CD4-positive, alpha-beta memory T cell (primary cell): ENCODE measurements at regions not wholly inside any gene's neighbourhood (a gene's known extent, or its start where the extent isn't known, plus 50 kb on each side); places are given as distances from the start of the nearest gene placed in this dataset.

Experiments used
- CTCF ChIA-PET: fragments of 350-600 bp; sonication (Branson Sonifier 250); formaldehyde crosslinking; loops from one replicate; lab custom pipeline; 2021; ENCODE audit warnings: inconsistent platforms; ENCODE audit not compliant: partially characterized antibody; lab: Charles Lee
- POLR2A ChIA-PET: fragments of 350-600 bp; sonication (Branson Sonifier 250); formaldehyde crosslinking; loops from one replicate; lab custom pipeline; 2021; ENCODE audit not compliant: partially characterized antibody; lab: Charles Lee
- DNase-seq, 5 donors: peaks; one replicate each; pipeline versions ENCODE4 v3.0.0 to v3.0.0-alpha.2; 2020 to 2022; ENCODE audit warnings: mixed read lengths in 1 of 5
- H3K27ac ChIP-seq: one replicate; pipeline ENCODE4 v1.7.0; 2013; ENCODE audit warnings: low read depth, low read length
- H3K27me3 ChIP-seq: 2 replicates; pipeline ENCODE4 v1.7.0; 2013; ENCODE audit warnings: mild to moderate bottlenecking, low read length, moderate library complexity; ENCODE audit not compliant: insufficient read depth
- H3K36me3 ChIP-seq: 2 replicates; pipeline ENCODE4 v1.7.0; 2013; ENCODE audit warnings: mild to moderate bottlenecking, low read length, moderate library complexity; ENCODE audit not compliant: insufficient read depth
- H3K4me1 ChIP-seq: 2 replicates; pipeline ENCODE4 v1.7.0; 2013; ENCODE audit warnings: mild to moderate bottlenecking, low read length, moderate library complexity; ENCODE audit not compliant: insufficient read depth
- H3K4me3 ChIP-seq, 2 donors: one replicate each; pipeline ENCODE4 v1.7.0; 2013; ENCODE audit warnings: low read length in 2 of 2, mild to moderate bottlenecking in 1 of 2
- H3K9me3 ChIP-seq, 2 donors: one replicate each; pipeline ENCODE4 v1.7.0; 2013; ENCODE audit warnings: low read length in 2 of 2, control low read depth in 1 of 2; ENCODE audit not compliant: control insufficient read depth in 1 of 2
- H3K27ac Mint-ChIP-seq, 7 donors: one replicate each; pipeline ENCODE4 v1.8.0; 2020 to 2021; ENCODE audit warnings: mixed read lengths in 7 of 7, mild to moderate bottlenecking in 6 of 7, inconsistent platforms in 3 of 7, moderate library complexity in 3 of 7
- H3K27me3 Mint-ChIP-seq, 2 donors: one replicate each; pipeline ENCODE4 v1.8.0; 2020 to 2021; ENCODE audit warnings: mixed read lengths in 2 of 2
- H3K36me3 Mint-ChIP-seq, 2 donors: one replicate each; pipeline ENCODE4 v1.8.0; 2020 to 2021; ENCODE audit warnings: mixed read lengths in 2 of 2, inconsistent platforms in 1 of 2, mild to moderate bottlenecking in 1 of 2
- H3K4me1 Mint-ChIP-seq, 4 donors: one replicate each; pipeline ENCODE4 v1.8.0; 2020 to 2021; ENCODE audit warnings: mixed read lengths in 4 of 4, mild to moderate bottlenecking in 1 of 4
- H3K4me3 Mint-ChIP-seq, 8 donors: one replicate each; pipeline ENCODE4 v1.8.0; 2020 to 2021; ENCODE audit warnings: mixed read lengths in 8 of 8, mild to moderate bottlenecking in 7 of 8, moderate library complexity in 6 of 8, inconsistent platforms in 3 of 8
- H3K9me3 Mint-ChIP-seq, 8 donors: one replicate each; pipeline ENCODE4 v1.8.0; 2020 to 2021; ENCODE audit warnings: mixed read lengths in 8 of 8, mild to moderate bottlenecking in 5 of 8, inconsistent platforms in 3 of 8, moderate library complexity in 1 of 8
- intact Hi-C: fragments of 100-400 bp; cut with micrococcal nuclease; formaldehyde crosslinking; loops from one replicate; pipeline ENCODE4 v1.15.1; 2023

GRCh38 chr9:135329571-135330306 lies 149.8 kb upstream of the PPP1R26 start:
- ChIA-PET POLR2A (no interaction called here), CTCF (no interaction called here)
- intact Hi-C loops = no loop called here

DNA sequence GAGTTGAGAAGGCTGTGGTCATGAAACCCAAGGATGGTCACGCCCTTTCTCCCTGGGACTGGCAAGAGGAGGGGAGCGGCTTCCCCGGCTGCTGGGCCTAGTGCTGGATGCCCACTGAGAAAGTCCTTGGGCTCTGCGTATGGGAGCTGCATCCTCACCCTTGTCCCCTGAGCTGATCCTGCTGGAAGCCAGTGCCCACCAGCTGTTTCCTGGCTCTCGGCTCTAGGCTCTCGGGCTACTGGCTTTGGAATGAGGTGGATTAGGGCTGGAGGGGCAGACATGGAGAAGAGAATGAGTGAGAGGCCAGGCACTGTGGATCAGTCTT lies 149.3 kb upstream of the PPP1R26 start:
- H3K27ac ChIP-seq = no peak overlapping the region
- Mint-ChIP-seq H3K27ac (no peak overlapping the region), H3K36me3 (no peaks in the 10 kb centered on the region), H3K9me3 (peaks cover 0 to 3% (median 0%) of the 10 kb centered on the region in 8 donors), H3K4me3 (no peak overlapping the region), H3K27me3 (peaks cover 4 to 10% of the 10 kb centered on the region in 2 donors), H3K4me1 (no peaks in the 10 kb centered on the region)
- H3K4me1 ChIP-seq = no peaks in the 10 kb centered on the region
- no peaks in the 10 kb centered on the region for H3K9me3 ChIP-seq
- ChIA-PET CTCF (no interaction called here), POLR2A (no interaction called here)
- intact Hi-C loops = no loop called here
- no peaks in the 10 kb centered on the region for H3K27me3 ChIP-seq
- no peak overlapping the region for H3K4me3 ChIP-seq
- H3K36me3 ChIP-seq = no peaks in the 10 kb centered on the region
- DNase-seq = no peak

More at GRCh38 chr9:135329571-135330306, 149.8 kb upstream of the PPP1R26 start:
- Histone ChIP-seq H3K4me3 (no peak overlapping the region), H3K27me3 (no peaks in the 10 kb centered on the region), H3K4me1 (no peaks in the 10 kb centered on the region), H3K9me3 (no peaks in the 10 kb centered on the region), H3K36me3 (no peaks in the 10 kb centered on the region), H3K27ac (no peak overlapping the region)
- Mint-ChIP-seq H3K27ac (no peak overlapping the region), H3K4me3 (no peak overlapping the region), H3K4me1 (no peaks in the 10 kb centered on the region), H3K9me3 (peaks cover 0 to 3% (median 0%) of the 10 kb centered on the region in 8 donors), H3K36me3 (no peaks in the 10 kb centered on the region), H3K27me3 (peaks cover 4 to 10% of the 10 kb centered on the region in 2 donors)
- no peak for DNase-seq

DNA sequence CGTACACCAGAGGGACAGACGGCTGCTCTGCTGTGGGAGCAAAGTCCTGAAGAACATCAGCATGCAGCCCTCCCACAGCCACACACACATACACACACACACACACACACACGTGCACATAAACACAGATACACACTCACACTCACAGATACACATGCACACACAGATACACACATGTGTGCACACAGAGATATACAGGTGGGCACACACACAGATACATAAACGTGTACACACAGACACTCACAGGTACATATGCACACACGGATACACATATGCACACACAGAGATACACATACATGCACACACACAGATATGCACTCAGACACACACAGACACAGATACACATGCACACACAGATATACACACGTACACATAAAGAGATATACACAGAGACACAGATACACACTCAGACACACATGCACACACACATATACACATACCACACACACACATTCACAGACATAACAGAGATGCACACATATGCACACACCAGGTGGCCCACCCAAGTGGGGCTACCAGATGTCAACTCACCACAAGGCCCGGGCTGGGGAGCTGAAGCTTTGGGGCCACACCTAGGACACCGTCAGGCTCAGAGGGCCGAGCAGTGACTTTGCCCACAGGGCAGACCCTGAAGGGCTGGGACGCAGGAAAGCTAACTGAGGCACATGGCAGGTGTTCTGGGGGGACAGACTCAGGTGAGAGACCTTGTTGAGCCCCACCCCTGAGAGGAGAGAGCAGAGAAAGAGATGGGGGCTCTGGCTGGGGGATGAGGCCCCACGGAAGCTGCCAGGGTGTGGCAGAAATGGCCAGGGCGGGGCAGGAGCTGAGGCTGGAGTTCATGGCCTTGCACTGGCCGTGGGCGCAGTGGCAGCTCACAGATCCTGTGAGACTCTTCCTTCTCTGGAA lies 148.6 kb upstream of the PPP1R26 start:
- H3K9me3 Mint-ChIP-seq = peaks cover 0 to 3% (median 0%) of the 10 kb centered on the region in 8 donors
- no peaks in the 10 kb centered on the region for H3K4me1 Mint-ChIP-seq
- H3K36me3 ChIP-seq = no peaks in the 10 kb centered on the region
- ChIA-PET POLR2A (no interaction called here), CTCF (no interaction called here)
- peaks cover 4 to 10% of the 10 kb centered on the region in 2 donors for H3K27me3 Mint-ChIP-seq
- intact Hi-C loops = no loop called here
- H3K27ac Mint-ChIP-seq = no peak overlapping the region
- no peak overlapping the region for H3K4me3 ChIP-seq
- no peaks in the 10 kb centered on the region for H3K36me3 Mint-ChIP-seq
- DNase-seq = no peak
- no peaks in the 10 kb centered on the region for H3K9me3 ChIP-seq
- H3K4me1 ChIP-seq = no peaks in the 10 kb centered on the region
- no peaks in the 10 kb centered on the region for H3K27me3 ChIP-seq
- H3K4me3 Mint-ChIP-seq = no peak overlapping the region
- H3K27ac ChIP-seq = no peak overlapping the region

DNA sequence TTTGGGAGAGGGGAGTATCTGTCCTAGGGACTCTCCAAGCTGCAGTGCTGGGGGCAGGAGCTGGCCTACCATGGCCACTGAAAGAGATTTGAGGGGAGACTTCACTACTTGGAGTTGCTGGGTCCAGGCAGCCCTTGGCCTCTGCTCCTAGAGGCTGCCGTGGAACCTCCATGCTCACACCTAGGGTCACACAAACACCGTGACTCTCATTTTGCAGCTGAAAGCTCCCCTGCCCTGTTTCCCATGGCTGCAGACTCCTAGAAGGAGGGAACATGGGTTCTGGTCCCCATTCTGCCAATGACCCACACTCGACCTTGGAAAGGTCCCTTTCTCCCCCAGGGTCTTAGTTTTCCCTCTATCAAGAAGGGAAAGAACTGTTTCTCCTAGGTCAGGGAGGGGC lies 147.1 kb upstream of the PPP1R26 start:
- POLR2A ChIA-PET = no interaction called here
- no peak overlapping the region for H3K27ac Mint-ChIP-seq

DNA sequence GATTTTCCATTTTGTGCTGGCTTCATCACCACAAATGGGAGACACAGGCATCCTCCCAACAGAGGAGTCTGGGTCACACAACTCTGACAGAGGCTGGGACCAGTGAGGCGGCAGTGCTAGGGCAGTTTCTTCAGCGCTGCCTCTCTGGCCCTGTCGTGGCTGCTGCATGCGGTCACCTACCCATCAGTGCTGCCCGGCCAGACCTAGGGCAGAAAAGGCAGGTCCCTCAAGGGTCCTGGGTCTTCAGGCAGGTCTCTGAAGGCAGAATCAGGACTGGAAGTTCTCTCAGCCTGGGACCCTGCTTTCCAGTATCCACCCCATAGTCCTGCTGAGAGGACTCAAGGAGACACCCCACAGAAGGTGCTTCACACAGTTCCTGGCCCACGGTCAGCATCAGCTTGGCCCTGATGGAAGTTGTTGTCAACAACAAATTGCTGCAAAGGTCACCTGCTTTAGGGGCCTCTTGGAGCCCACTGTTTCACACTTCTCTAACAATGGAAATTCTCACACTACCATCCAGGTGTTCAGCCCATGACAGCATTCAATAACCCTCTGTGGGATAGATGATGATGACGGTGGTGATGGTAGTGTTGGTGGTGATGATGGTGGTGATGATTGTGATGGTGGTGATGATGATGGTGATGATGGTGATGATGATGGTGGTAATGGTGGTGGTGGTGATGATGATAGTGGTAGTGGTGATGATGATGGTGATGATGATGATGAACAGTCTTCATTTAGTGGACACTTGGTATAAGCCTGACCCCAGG lies 146.4 kb upstream of the PPP1R26 start:
- POLR2A ChIA-PET = no interaction called here
- no peak overlapping the region for H3K4me3 ChIP-seq
- Mint-ChIP-seq H3K4me1 (no peaks in the 10 kb centered on the region), H3K27me3 (peaks cover 4 to 6% of the 10 kb centered on the region in 2 donors), H3K4me3 (no peak overlapping the region), H3K36me3 (no peaks in the 10 kb centered on the region), H3K27ac (no peak overlapping the region), H3K9me3 (peaks cover 0 to 3% (median 0%) of the 10 kb centered on the region in 8 donors)
- no peaks in the 10 kb centered on the region for H3K27me3 ChIP-seq
- no peak for DNase-seq
- no peaks in the 10 kb centered on the region for H3K36me3 ChIP-seq
- no peak overlapping the region for H3K27ac ChIP-seq
- intact Hi-C loops = no loop called here
- CTCF ChIA-PET = no interaction called here
- H3K4me1 ChIP-seq = no peaks in the 10 kb centered on the region
- H3K9me3 ChIP-seq = no peaks in the 10 kb centered on the region

More for the DNA sequence above, 147.1 kb upstream of the PPP1R26 start:
- H3K27me3 ChIP-seq = no peaks in the 10 kb centered on the region
- H3K4me1 ChIP-seq = no peaks in the 10 kb centered on the region
- CTCF ChIA-PET = no interaction called here
- DNase-seq = no peak
- intact Hi-C loops = no loop called here
- no peaks in the 10 kb centered on the region for H3K4me1 Mint-ChIP-seq
- no peak overlapping the region for H3K4me3 Mint-ChIP-seq
- no peak overlapping the region for H3K27ac ChIP-seq
- no peaks in the 10 kb centered on the region for H3K36me3 ChIP-seq
- no peaks in the 10 kb centered on the region for H3K36me3 Mint-ChIP-seq
- H3K9me3 ChIP-seq = no peaks in the 10 kb centered on the region
- H3K4me3 ChIP-seq = no peak overlapping the region
- peaks cover 4 to 10% of the 10 kb centered on the region in 2 donors for H3K27me3 Mint-ChIP-seq
- peaks cover 0 to 3% (median 0%) of the 10 kb centered on the region in 8 donors for H3K9me3 Mint-ChIP-seq

DNA sequence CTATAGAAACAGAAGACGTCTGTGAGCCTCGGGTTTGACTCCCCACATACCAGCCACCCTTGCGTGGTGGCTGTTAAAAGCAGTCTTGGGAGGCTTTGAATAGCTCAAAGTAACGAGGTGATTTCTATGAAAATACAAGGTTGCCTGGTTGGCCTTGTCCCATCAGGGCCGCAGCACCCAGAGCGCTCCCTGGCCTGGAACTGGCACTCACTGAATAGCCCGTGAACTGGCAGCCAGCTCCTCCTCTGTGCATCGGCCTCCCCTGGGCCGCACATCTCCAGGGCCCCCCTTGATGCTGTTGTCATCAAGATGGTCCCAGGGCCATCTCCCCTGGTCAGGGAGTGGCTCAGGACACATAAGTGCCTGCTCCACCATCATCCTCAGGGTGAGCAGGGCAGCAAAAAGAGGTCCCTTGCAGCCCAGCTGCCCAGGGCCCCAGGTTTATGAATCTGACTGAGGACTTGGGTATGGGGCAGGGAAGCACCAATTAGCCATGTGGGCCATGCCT lies 144.6 kb upstream of the PPP1R26 start:
- Mint-ChIP-seq H3K36me3 (no peaks in the 10 kb centered on the region), H3K27ac (no peak overlapping the region), H3K9me3 (peaks cover 0 to 3% (median 0%) of the 10 kb centered on the region in 8 donors), H3K4me3 (no peak overlapping the region), H3K27me3 (peaks cover 4 to 6% of the 10 kb centered on the region in 2 donors), H3K4me1 (no peaks in the 10 kb centered on the region)
- H3K27me3 ChIP-seq = no peaks in the 10 kb centered on the region
- intact Hi-C loops = no loop called here
- no peaks in the 10 kb centered on the region for H3K36me3 ChIP-seq
- no peaks in the 10 kb centered on the region for H3K9me3 ChIP-seq
- H3K4me3 ChIP-seq = no peak overlapping the region
- ChIA-PET POLR2A (no interaction called here), CTCF (no interaction called here)
- DNase-seq = no peak
- H3K27ac ChIP-seq = no peak overlapping the region
- H3K4me1 ChIP-seq = no peaks in the 10 kb centered on the region

DNA sequence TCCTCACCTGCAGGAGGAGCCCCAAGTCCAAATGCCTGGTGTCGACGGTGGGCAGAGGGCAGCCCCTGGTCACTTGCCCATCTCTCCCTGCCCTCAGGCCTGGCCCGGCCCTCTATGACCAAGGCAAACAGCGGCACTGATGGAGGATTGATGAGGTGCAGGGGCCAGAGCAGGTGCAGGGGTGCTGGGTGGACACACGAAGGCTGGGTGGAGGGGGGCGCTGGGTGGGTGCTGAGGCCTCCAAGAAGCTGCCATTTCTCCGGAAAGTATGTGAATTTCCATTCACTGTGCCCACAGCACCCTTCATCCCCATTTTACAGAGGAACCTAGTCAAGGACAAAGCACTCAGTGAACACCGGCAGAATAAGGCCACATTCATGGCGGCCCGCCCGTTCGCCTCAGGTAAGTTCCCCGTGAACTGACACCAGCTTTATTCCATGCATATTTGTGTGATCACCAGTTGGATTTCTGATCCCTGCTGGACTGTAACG lies 143.8 kb upstream of the PPP1R26 start:
- Mint-ChIP-seq H3K27me3 (peaks cover 3 to 5% of the 10 kb centered on the region in 2 donors), H3K27ac (no peak overlapping the region), H3K9me3 (peaks cover 0 to 3% (median 0%) of the 10 kb centered on the region in 8 donors), H3K4me3 (no peak overlapping the region), H3K4me1 (no peaks in the 10 kb centered on the region), H3K36me3 (no peaks in the 10 kb centered on the region)
- Histone ChIP-seq H3K27ac (no peak overlapping the region), H3K4me3 (no peak overlapping the region), H3K27me3 (no peaks in the 10 kb centered on the region), H3K4me1 (no peaks in the 10 kb centered on the region), H3K9me3 (no peaks in the 10 kb centered on the region), H3K36me3 (no peaks in the 10 kb centered on the region)
- ChIA-PET CTCF (no interaction called here), POLR2A (no interaction called here)
- intact Hi-C loops = no loop called here
- DNase-seq = no peak
